Testis (tissue), 2 donors: ENCODE measurements at regions not wholly inside any gene's neighbourhood (a gene's known extent, or its start where the extent isn't known, plus 50 kb on each side); places are given as distances from the start of the nearest gene placed in this dataset.

ENCODE experiments used
- POLR2A ChIP-seq: fragments of 450-650 bp; IDR thresholded peaks from one replicate; pipeline ENCODE4 v1.6.1; 2017; ENCODE audit warnings: antibody characterized with exemption, mild to moderate bottlenecking, moderate library complexity
- TF ChIP-seq, protein P1 (sequence below), 3 experiments: fragments of 450-650 bp in 2 of 3; fragments of 200-600 bp in 1 of 3; sonication (generic) in 1 of 3; IDR thresholded peaks; one replicate each; pipeline ENCODE4 v1.5.1; 2016 to 2019; ENCODE audit warnings: antibody characterized with exemption in 3 of 3, mild to moderate bottlenecking in 2 of 3, moderate library complexity in 1 of 3

DNA sequence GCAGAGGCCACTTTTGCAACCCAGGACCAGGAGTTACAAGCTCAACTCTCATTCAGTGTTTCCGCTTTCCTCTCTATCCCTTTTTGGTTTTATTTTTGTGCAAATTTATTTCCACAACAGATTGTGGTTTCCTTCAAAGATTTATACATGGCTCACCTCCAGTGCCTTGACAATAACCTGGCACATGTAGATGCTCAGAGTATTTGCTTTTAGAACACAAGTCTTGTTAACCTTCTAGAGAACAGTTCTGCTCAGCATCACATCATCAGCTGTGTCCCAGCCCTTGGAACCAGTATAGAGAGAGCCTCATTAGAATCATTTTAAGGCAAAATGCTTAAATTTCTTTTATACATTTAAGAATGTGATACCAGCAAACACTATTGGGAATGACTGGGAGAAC lies 133.7 kb downstream of the TENT5C start:
- TF ChIP-seq, protein P1, sequence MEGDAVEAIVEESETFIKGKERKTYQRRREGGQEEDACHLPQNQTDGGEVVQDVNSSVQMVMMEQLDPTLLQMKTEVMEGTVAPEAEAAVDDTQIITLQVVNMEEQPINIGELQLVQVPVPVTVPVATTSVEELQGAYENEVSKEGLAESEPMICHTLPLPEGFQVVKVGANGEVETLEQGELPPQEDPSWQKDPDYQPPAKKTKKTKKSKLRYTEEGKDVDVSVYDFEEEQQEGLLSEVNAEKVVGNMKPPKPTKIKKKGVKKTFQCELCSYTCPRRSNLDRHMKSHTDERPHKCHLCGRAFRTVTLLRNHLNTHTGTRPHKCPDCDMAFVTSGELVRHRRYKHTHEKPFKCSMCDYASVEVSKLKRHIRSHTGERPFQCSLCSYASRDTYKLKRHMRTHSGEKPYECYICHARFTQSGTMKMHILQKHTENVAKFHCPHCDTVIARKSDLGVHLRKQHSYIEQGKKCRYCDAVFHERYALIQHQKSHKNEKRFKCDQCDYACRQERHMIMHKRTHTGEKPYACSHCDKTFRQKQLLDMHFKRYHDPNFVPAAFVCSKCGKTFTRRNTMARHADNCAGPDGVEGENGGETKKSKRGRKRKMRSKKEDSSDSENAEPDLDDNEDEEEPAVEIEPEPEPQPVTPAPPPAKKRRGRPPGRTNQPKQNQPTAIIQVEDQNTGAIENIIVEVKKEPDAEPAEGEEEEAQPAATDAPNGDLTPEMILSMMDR (IDR thresholded peaks at IDR 0.05): no peak
- no peak for TF ChIP-seq POLR2A
